Stimulated activated CD8-positive, alpha-beta memory T cell treated with anti-CD3 and anti-CD28 coated beads, Interleukin-2, amount 100 ng/mL, for 1 hour (primary cell): ENCODE measurements at regions not wholly inside any gene's neighbourhood (a gene's known extent, or its start where the extent isn't known, plus 50 kb on each side); places are given as distances from the start of the nearest gene placed in this dataset.

Experiments used
- DNase-seq, 2 donors: peaks; one replicate each; pipeline ENCODE4 v3.0.0-alpha.2; 2020; ENCODE audit warnings: low read depth in 2 of 2

DNA sequence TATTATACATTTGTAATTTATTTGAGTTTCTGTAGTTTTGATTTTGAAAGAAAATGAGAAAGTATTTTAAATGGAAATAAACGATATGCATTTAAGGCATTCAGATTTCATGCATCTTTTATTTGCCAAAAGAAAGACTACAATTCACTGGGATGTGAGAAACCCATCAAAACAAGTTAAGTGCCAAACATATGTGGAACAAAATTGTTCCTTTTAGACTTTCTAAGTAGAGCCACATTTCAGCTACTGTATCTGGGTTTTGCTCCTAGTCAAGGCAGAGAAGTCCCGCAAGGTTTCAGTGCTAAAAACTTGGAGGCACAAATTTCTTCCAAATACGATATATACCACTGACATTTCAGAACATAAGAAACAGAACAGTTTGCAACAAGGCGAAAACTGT is 1191.9 kb downstream of the SLITRK5 start:
- no peak for DNase-seq

- no peak for DNase-seq
These were observed 1195.0 kb downstream of the SLITRK5 start for GRCh38 chr13:88866195-88866594.

- DNase-seq: no peak
These were observed 1212.6 kb downstream of the SLITRK5 start for GRCh38 chr13:88883741-88884140.

DNA sequence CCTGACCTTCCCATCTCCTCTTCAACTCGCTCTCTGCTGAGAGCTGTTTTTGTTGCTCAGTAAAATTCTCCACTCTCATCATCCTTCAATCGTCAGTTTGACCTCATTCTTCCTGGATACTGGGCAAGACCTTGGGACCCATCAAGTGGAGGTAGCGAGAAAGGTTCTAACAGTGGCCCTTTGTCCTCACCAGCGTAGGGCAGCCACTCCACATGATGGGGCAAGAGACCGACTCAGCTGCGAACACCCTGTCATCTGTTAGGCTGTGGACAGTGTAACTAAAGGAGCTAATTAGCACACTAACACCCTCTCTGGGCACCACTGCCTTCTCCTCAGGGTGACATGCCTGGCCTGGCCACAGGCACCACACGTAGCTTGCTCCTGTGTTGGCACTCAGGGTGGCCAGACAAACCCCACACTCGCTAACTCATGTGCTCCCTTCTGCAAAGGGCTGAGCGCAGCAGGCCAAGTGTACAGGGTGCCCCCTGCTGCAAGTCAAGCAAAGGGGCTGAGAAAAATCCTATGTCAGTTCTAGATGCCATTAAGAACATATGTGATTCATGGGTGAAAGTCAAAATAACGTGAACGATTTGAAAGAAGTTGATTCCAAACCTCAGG is 1216.0 kb downstream of the SLITRK5 start:
- no peak for DNase-seq

- no peak for DNase-seq
These were observed 1224.2 kb downstream of the SLITRK5 start for GRCh38 chr13:88895261-88895941.

GRCh38 chr13:88896466-88896865 is 1225.3 kb downstream of the SLITRK5 start:
- no peak for DNase-seq

- DNase-seq: no peak
These were observed 1237.8 kb downstream of the SLITRK5 start for GRCh38 chr13:88908961-88909441.

DNA sequence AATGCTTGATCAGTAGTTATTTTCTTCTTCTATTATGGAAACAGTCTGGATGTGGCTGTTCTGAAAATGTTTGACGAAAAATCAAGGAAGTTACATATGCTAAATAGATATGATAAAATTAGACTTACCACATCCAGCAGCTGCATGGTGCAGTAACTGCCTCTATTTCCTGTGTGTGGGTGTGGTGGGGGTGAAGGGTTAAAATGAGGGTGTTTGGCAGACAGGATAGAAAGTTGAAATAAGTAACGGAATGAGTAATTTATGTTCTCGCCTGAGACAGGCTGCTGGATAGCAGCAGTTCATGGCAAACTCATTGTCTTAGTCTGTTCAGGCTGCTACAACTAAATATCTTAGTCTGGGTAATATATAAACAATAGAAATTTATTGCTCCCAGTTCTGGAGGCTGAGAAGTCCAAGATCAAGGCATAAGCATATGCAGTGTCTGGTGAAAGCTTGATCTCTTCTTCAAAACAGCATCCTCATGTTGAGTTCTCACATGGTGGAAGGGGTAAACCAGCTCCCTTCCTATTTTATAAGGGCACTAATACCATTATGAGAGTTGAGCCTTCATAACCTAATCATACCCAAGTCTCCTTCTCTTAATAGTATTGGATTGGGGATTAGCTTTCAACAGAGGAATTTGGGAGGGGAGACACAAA is 1248.9 kb downstream of the SLITRK5 start:
- DNase-seq: no peak

GRCh38 chr13:88925954-88926353 is 1254.8 kb downstream of the SLITRK5 start:
- no peak for DNase-seq

DNA sequence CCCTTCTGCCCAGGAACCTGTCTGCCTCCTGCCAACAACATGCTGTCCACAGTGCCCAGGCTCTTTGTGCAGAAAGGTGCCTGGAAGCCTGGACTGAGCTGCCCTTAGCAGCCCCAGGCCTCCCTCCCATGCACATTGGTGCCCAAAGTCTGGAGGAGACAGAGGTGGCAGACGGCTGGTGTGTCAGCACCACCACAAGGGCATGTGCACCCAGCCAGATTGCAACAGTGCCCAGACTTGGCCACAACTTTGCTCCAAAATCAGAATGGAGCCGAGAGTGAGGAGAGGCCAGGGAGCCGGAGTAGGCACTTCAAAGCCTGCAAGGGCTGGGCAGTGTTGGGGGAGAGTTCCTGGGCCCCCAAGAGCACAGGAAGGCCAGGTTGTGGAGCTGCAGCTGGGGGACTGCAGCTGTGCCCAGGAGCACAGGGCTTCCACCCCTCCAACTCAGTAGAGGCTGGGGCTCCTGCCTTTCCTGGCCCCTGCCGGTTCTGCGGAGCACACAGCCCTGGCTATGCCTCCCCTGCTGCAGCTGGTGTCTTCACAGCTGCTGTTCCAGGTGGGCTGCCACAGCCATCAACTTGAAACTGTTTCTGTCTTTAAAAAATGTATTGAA is 1255.8 kb downstream of the SLITRK5 start:
- no peak for DNase-seq

- DNase-seq: no peak
These were observed 1261.8 kb downstream of the SLITRK5 start for GRCh38 chr13:88932950-88933349.

- no peak for DNase-seq
These were observed 1266.2 kb downstream of the SLITRK5 start for GRCh38 chr13:88937384-88937783.

DNA sequence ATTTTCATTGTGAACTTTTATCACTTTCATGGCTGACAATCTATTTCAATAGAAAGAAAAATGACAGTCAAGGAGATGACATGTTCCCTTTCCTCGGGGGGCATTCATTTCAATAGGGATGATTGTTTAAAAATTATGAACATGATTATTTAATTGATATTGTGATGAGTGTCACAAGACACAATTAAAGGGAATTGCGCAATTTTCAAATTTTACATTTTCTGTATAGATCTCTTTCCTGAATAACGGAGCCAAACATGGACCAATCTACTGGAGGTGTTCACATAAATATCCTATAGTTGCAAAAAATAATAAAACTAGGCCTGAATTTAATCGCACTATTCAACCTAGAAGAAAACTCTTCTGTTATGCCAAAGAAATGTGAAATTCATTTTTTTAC is 1274.6 kb downstream of the SLITRK5 start:
- DNase-seq: no peak

DNA sequence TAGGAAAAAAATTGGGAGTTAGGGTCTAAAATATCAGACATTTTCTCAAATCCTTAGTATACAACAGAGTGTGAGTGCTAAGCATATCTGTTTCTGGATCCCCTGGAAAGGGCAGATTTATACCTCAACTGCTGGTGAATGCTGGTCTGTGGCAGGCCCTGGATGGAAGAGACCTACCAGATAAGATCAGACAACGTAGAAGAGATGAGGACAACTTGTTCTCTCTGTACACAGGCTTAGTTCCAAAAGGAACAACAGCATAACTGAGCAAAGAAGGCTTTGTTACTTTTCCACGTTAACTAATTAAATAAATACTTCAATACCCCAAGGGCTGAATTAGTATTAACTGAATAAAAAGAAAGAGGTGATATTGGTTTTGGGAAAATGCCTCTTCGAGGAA is 1277.3 kb downstream of the SLITRK5 start:
- DNase-seq: no peak

- DNase-seq: no peak
These were observed 1287.7 kb downstream of the SLITRK5 start for GRCh38 chr13:88958821-88959220.

DNA sequence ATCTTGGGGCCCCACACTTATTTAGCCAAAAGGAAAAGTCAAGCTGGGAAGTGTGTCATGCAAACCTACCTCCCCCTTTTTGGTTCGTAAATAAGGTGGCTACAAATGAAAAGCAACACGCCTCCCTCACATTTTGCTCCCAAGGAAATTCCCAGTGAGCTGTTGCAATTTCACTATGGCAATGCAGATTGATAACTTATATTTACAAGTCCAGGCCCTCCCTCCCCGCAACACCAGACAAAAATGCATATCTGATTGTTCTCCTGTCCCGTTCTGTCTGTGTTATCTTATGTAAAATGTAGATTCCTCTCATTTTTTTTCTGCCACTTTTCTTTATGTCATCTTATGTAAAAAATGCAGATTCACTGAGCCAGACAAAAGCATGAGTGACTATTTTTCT is 1305.3 kb downstream of the SLITRK5 start:
- DNase-seq: no peak

GRCh38 chr13:88978607-88979006 is 1307.4 kb downstream of the SLITRK5 start:
- no peak for DNase-seq

DNA sequence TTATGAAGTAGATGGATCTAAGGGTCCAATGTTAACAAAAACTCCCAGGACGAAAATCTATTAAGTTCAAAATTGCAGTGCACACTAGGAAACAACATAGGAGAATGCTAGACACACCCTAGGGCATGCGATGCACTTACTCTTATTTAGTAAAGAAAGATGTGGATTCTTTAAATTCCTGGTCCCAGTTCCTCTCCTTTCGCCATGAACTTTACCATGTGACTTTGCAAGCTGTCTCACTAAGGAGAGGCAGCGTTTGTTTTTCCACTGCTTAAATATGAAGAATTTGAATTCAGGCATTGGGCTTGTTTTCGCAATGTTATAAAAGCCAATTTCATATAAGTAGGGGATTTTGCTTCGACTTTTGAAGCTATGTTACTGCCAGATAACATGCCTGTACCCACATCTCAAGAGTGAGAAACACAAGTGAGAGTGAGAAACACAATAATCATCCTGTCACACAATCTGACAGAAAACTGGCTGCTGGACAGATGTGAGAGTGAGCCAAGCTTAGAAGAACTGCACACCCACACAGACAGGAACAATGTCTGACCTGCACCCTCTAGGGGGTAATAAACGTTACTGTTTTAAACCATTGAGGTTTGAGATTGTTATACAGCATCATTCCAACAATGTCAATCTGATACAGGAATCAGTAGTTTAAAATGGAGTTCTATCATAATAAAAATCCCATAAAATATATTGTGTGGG is 1308.4 kb downstream of the SLITRK5 start:
- no peak for DNase-seq

GRCh38 chr13:89003656-89004055 is 1332.5 kb downstream of the SLITRK5 start:
- no peak for DNase-seq

- no peak for DNase-seq
These were observed 1340.4 kb downstream of the SLITRK5 start for GRCh38 chr13:89011615-89012014.

- no peak for DNase-seq
These were observed 1356.6 kb downstream of the SLITRK5 start for GRCh38 chr13:89027694-89028306.

DNA sequence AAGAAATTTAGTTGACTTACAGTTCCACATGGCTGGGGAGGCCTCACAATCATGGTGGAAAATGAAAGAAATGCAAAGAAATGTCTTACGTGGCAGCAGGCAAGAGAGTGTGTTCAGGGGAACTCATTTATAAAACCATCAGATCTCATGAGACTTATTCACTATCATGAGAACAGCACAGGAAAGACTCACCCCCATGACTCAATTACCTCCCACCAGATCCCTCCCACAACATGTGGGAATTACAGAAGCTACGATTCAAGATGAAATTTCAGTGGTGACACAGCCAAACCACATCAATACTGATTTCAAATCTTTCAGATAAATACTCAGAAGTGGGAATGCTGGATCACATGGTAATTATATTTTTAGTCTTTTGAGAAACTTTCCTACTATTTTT is 1357.9 kb downstream of the SLITRK5 start:
- no peak for DNase-seq
